ENCODE measurements at regions not wholly inside any gene's neighbourhood (a gene's known extent, or its start where the extent isn't known, plus 50 kb on each side); places are given as distances from the start of the nearest gene placed in this dataset.

DNA sequence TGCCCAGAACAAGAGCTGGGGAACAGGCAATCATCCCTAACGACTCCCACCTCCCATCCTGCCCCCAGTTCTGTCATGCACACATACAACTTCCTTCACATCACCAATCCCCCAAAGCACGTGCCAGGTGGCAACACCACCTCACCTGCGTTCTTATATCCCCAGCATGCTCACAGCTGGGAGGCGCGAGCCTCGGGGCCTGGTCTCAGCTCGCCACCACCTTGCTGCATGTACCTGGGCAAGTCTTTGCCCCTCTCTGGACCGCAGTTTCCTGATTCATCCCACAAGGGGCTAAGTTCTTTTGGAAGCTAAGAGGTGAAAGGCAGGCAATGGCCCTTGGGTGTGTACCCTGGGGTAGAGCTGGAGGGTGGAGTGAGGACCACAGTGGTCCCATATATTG, 119.2 kb upstream of the PJA1 start:
- Histone ChIP-seq H3K4me2 (no peak overlapping the region), H3K36me3 (ENCODE audit: insufficient read depth) (no peaks in the 10 kb centered on the region), H2AFZ (ENCODE audit: low read depth) (no peak overlapping the region), H3K27ac (no peak overlapping the region), H4K20me1 (ENCODE audit: insufficient read depth) (no peaks in the 10 kb centered on the region), H3K27me3 (ENCODE audit: insufficient read depth, low read depth) (no peaks in the 10 kb centered on the region), H3K4me3 (IDR thresholded peaks at IDR 0.05; ENCODE audit: insufficient read depth, low read depth, low read length) (no peak overlapping the region), H3K9ac (no peak overlapping the region), H3K4me1 (ENCODE audit: low read depth, poor library complexity, severe bottlenecking) (no peaks in the 10 kb centered on the region), H3K79me2 (ENCODE audit: insufficient read depth, low read depth) (no peaks in the 10 kb centered on the region)
- TF ChIP-seq, protein P1, sequence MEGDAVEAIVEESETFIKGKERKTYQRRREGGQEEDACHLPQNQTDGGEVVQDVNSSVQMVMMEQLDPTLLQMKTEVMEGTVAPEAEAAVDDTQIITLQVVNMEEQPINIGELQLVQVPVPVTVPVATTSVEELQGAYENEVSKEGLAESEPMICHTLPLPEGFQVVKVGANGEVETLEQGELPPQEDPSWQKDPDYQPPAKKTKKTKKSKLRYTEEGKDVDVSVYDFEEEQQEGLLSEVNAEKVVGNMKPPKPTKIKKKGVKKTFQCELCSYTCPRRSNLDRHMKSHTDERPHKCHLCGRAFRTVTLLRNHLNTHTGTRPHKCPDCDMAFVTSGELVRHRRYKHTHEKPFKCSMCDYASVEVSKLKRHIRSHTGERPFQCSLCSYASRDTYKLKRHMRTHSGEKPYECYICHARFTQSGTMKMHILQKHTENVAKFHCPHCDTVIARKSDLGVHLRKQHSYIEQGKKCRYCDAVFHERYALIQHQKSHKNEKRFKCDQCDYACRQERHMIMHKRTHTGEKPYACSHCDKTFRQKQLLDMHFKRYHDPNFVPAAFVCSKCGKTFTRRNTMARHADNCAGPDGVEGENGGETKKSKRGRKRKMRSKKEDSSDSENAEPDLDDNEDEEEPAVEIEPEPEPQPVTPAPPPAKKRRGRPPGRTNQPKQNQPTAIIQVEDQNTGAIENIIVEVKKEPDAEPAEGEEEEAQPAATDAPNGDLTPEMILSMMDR (conservative IDR thresholded peaks at IDR 0.05; ENCODE audit: low read depth, low read length): no peak

DNA sequence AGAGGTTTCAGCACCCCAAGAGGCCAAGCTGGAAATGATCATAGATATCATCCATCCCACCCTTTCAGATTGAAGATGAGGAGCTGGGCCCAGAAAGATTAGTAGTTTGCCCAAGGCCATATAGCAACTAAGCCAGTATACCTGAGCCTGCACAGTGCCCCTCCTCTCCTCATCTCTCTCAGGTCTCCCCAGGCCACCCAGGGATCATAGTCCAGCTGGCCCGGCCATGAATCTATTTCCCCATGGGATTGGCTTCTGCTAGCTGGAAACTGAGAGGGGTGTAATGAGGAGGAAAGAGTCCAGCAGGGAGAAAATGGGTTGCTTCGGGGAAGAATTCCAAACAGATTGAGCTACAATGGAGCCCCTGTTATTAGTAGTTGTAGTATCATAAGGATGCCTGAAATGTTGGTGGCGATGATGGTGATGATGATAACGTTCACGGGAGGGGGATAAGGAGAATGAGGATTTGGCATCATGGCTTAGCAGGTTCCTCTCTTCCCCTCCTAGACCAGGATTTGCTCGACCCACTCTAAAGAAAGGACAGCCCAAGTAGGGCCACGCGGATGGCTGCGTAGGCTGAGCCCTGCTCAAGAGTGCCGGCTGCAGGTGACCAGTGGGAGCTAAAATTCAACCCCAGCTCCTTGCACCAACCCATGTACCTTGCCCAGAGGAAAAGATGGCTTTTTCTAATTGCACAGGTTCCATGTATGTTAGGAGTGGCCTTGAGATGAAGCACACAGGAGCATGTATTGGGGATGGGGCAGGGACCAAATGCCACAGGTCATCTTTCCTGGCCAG, 117.8 kb upstream of the PJA1 start:
- Histone ChIP-seq H3K4me2 (no peak overlapping the region), H3K4me1 (ENCODE audit: low read depth, poor library complexity, severe bottlenecking) (no peaks in the 10 kb centered on the region), H2AFZ (ENCODE audit: low read depth) (no peak overlapping the region), H3K79me2 (ENCODE audit: insufficient read depth, low read depth) (no peaks in the 10 kb centered on the region), H3K27me3 (ENCODE audit: insufficient read depth, low read depth) (no peaks in the 10 kb centered on the region), H4K20me1 (ENCODE audit: insufficient read depth) (no peaks in the 10 kb centered on the region), H3K9ac (no peak overlapping the region), H3K27ac (no peak overlapping the region), H3K36me3 (ENCODE audit: insufficient read depth) (no peaks in the 10 kb centered on the region), H3K4me3 (IDR thresholded peaks at IDR 0.05; ENCODE audit: insufficient read depth, low read depth, low read length) (no peak overlapping the region)
- TF ChIP-seq, protein P1 (conservative IDR thresholded peaks at IDR 0.05; ENCODE audit: low read depth, low read length): no peak

DNA sequence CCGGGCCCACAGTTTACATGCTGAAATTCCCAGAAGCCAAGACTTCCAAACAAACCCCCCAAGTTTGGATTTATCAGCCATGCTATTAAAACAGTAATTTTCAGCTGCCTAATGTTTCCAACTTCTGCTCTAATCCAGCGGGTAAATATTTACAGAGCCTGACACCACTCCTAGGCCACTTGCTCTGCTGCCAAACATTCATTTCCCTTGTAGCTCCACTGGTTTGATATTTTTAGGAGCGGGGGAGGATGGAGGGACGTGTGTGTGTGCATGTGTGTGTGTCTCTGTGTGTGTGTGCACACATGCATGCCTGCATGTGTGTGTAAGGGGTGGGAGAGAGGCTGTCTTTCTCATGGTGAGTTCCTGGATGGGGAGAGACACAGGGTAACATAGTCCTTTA, 115.7 kb upstream of the PJA1 start:
- H2AFZ ChIP-seq (ENCODE audit: low read depth): no peak overlapping the region
- H3K9ac ChIP-seq: no peak overlapping the region
- no peaks in the 10 kb centered on the region for H3K27me3 ChIP-seq (ENCODE audit: insufficient read depth, low read depth)
- no peaks in the 10 kb centered on the region for H4K20me1 ChIP-seq (ENCODE audit: insufficient read depth)
- TF ChIP-seq, protein P1 (conservative IDR thresholded peaks at IDR 0.05; ENCODE audit: low read depth, low read length): no peak
- no peak overlapping the region for H3K4me2 ChIP-seq
- no peak overlapping the region for H3K4me3 ChIP-seq (IDR thresholded peaks at IDR 0.05; ENCODE audit: insufficient read depth, low read depth, low read length)
- no peaks in the 10 kb centered on the region for H3K4me1 ChIP-seq (ENCODE audit: low read depth, poor library complexity, severe bottlenecking)
- no peaks in the 10 kb centered on the region for H3K36me3 ChIP-seq (ENCODE audit: insufficient read depth)
- H3K79me2 ChIP-seq (ENCODE audit: insufficient read depth, low read depth): no peaks in the 10 kb centered on the region
- H3K27ac ChIP-seq: no peak overlapping the region

DNA sequence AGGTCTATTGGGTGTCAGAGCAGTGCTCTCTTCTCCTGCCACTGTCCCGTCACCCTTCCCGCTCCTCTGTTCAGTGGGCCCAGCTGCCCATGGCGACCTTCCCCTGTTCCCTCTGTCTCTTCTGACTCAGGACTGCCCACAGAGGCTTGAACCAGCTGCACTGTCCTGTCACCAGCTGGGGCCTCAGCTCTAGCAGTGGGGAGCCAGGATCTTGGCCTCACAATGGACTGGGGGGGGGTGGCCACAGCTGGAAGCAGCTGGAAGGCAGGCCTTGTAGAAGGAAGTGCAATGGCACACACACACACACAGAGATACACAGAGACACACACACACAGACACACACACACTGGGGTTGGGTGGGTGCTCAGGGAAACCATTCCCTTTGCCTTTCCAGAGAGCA, 114.0 kb upstream of the PJA1 start:
- H2AFZ ChIP-seq (ENCODE audit: low read depth): no peak overlapping the region
- no peaks in the 10 kb centered on the region for H4K20me1 ChIP-seq (ENCODE audit: insufficient read depth)
- no peaks in the 10 kb centered on the region for H3K27me3 ChIP-seq (ENCODE audit: insufficient read depth, low read depth)
- no peaks in the 10 kb centered on the region for H3K4me1 ChIP-seq (ENCODE audit: low read depth, poor library complexity, severe bottlenecking)
- H3K4me2 ChIP-seq: no peak overlapping the region
- H3K36me3 ChIP-seq (ENCODE audit: insufficient read depth): no peaks in the 10 kb centered on the region
- H3K79me2 ChIP-seq (ENCODE audit: insufficient read depth, low read depth): no peaks in the 10 kb centered on the region
- no peak overlapping the region for H3K9ac ChIP-seq
- H3K27ac ChIP-seq: no peak overlapping the region
- TF ChIP-seq, protein P1 (conservative IDR thresholded peaks at IDR 0.05; ENCODE audit: low read depth, low read length): no peak
- H3K4me3 ChIP-seq (IDR thresholded peaks at IDR 0.05; ENCODE audit: insufficient read depth, low read depth, low read length): no peak overlapping the region
